Fibroblast of lung (primary cell): ENCODE measurements at regions not wholly inside any gene's neighbourhood (a gene's known extent, or its start where the extent isn't known, plus 50 kb on each side); places are given as distances from the start of the nearest gene placed in this dataset.

Experiments used
- DNase-seq, 2 donors: peaks; one replicate each; pipeline versions ENCODE4 v3.0.0 to v3.0.0-alpha.2; 2010; ENCODE audit warnings: low read depth in 2 of 2
- H2AFZ ChIP-seq: 2 replicates; pipeline ENCODE4 v1.5.1; 2012; ENCODE audit warnings: low read length, control low read depth, inconsistent platforms
- H3K27ac ChIP-seq: 2 replicates; pipeline ENCODE4 v1.5.1; 2011; ENCODE audit warnings: low read length, control low read depth; ENCODE audit not compliant: insufficient read depth
- H3K27me3 ChIP-seq: 2 replicates; pipeline ENCODE4 v1.5.1; 2011; ENCODE audit warnings: mild to moderate bottlenecking, low read length; ENCODE audit not compliant: control insufficient read depth, insufficient read depth
- H3K36me3 ChIP-seq: 2 replicates; pipeline ENCODE4 v1.5.1; 2011; ENCODE audit warnings: low read length; ENCODE audit not compliant: control insufficient read depth, insufficient read depth
- H3K4me1 ChIP-seq: 2 replicates; pipeline ENCODE4 v1.5.1; 2011; ENCODE audit warnings: low read length; ENCODE audit not compliant: control insufficient read depth, insufficient read depth; ENCODE audit errors: extremely low read depth
- H3K4me2 ChIP-seq: 2 replicates; pipeline ENCODE4 v1.5.1; 2011; ENCODE audit warnings: low read length, control low read depth; ENCODE audit not compliant: insufficient read depth; ENCODE audit errors: extremely low read depth
- H3K4me3 ChIP-seq, 4 experiments: fragments of 200-600 bp in 1 of 4; sonication (generic) in 1 of 4; replicated peaks in 1 of 4; 2 replicates each; pipeline ENCODE4 v1.5.1; 2011 to 2016; ENCODE audit warnings: low read length in 4 of 4, low read depth in 3 of 4, mild to moderate bottlenecking in 3 of 4, control low read depth in 2 of 4, inconsistent platforms in 1 of 4, mixed read lengths in 1 of 4; ENCODE audit not compliant: insufficient read depth in 1 of 4; ENCODE audit errors: control extremely low read depth in 1 of 4
- H3K79me2 ChIP-seq: 2 replicates; pipeline ENCODE4 v1.5.1; 2012; ENCODE audit warnings: mild to moderate bottlenecking, low read length, inconsistent platforms; ENCODE audit not compliant: control insufficient read depth, insufficient read depth
- H3K9ac ChIP-seq: 2 replicates; pipeline ENCODE4 v1.5.1; 2011; ENCODE audit warnings: mild to moderate bottlenecking, low read length, control low read depth; ENCODE audit not compliant: insufficient read depth
- H3K9me3 ChIP-seq: 2 replicates; pipeline ENCODE4 v1.5.1; 2012; ENCODE audit warnings: low read depth, low read length; ENCODE audit not compliant: control insufficient read depth, insufficient read depth
- H4K20me1 ChIP-seq: 2 replicates; pipeline ENCODE4 v1.5.1; 2011; ENCODE audit warnings: low read length; ENCODE audit not compliant: control insufficient read depth, insufficient read depth; ENCODE audit errors: extremely low read depth
- CTCF ChIP-seq, 2 donors: IDR thresholded peaks in 1 of 2; conservative IDR thresholded peaks in 1 of 2; 1 replicate in 1 of 2; 2 replicates in 1 of 2; pipeline ENCODE4 v1.5.1; 2011 to 2012; ENCODE audit warnings: low read length in 2 of 2, control low read depth in 1 of 2, inconsistent platforms in 1 of 2, low read depth in 1 of 2, mild to moderate bottlenecking in 1 of 2
- EZH2 ChIP-seq: IDR thresholded peaks from 2 replicates; pipeline ENCODE4 v1.5.1; 2012; ENCODE audit warnings: low read length, control low read depth, mild to moderate bottlenecking; ENCODE audit errors: missing control alignments

- Histone ChIP-seq H4K20me1 (no peaks in the 10 kb centered on the region), H3K27me3 (no peaks in the 10 kb centered on the region), H3K9me3 (no peaks in the 10 kb centered on the region), H3K27ac (no peak overlapping the region), H3K79me2 (no peaks in the 10 kb centered on the region), H3K4me1 (no peaks in the 10 kb centered on the region), H3K4me3 (no peak overlapping the region), H3K4me2 (no peak overlapping the region), H3K36me3 (no peaks in the 10 kb centered on the region), H2AFZ (no peak overlapping the region), H3K9ac (no peak overlapping the region)
- no peak for DNase-seq
- TF ChIP-seq CTCF (conservative IDR thresholded peaks at IDR 0.05 in 1 of 2, IDR thresholded peaks at IDR 0.05 in 1 of 2; ENCODE audit: low read depth in 1 of 2, low read length in 2 of 2) (no peak), EZH2 (no peak)
Observed at GRCh38 chr11:111039982-111040381, 205.5 kb upstream of the POU2AF2 start.

- Histone ChIP-seq H3K36me3 (no peaks in the 10 kb centered on the region), H3K4me3 (no peak overlapping the region), H3K27ac (no peak overlapping the region), H3K4me2 (no peak overlapping the region), H3K9me3 (no peaks in the 10 kb centered on the region), H3K79me2 (no peaks in the 10 kb centered on the region), H3K27me3 (no peaks in the 10 kb centered on the region), H3K4me1 (no peaks in the 10 kb centered on the region), H2AFZ (no peak overlapping the region), H4K20me1 (no peaks in the 10 kb centered on the region), H3K9ac (no peak overlapping the region)
- TF ChIP-seq EZH2 (no peak), CTCF (conservative IDR thresholded peaks at IDR 0.05 in 1 of 2, IDR thresholded peaks at IDR 0.05 in 1 of 2; ENCODE audit: low read depth in 1 of 2, low read length in 2 of 2) (no peak)
- DNase-seq = no peak
Observed at GRCh38 chr11:111035746-111036145, 209.8 kb upstream of the POU2AF2 start.

- Histone ChIP-seq H3K36me3 (no peaks in the 10 kb centered on the region), H3K4me1 (no peaks in the 10 kb centered on the region), H3K4me3 (no peak overlapping the region), H3K27me3 (no peaks in the 10 kb centered on the region), H3K4me2 (no peak overlapping the region), H3K27ac (no peak overlapping the region), H3K79me2 (no peaks in the 10 kb centered on the region), H3K9ac (no peak overlapping the region), H4K20me1 (no peaks in the 10 kb centered on the region), H2AFZ (no peak overlapping the region), H3K9me3 (no peaks in the 10 kb centered on the region)
- TF ChIP-seq EZH2 (no peak), CTCF (conservative IDR thresholded peaks at IDR 0.05 in 1 of 2, IDR thresholded peaks at IDR 0.05 in 1 of 2; ENCODE audit: low read depth in 1 of 2, low read length in 2 of 2) (no peak)
- no peak for DNase-seq
Observed at GRCh38 chr11:111026241-111026640, 219.3 kb upstream of the POU2AF2 start.
